Activated T-helper 9 cell treated with anti-CD3 and anti-CD28 coated beads, Interleukin-2, amount 50 U/mL, for 16 hours (primary cell): ENCODE measurements at regions not wholly inside any gene's neighbourhood (a gene's known extent, or its start where the extent isn't known, plus 50 kb on each side); places are given as distances from the start of the nearest gene placed in this dataset.
"Not testable (repeated sequence)": the region's sequence is repeated elsewhere in the genome, so short reads cannot be mapped to it uniquely, and the experiment has no call there.

ENCODE experiments used
- DNase-seq: peaks from one replicate; pipeline ENCODE4 v3.0.0-alpha.2; 2020; ENCODE audit warnings: low read depth

GRCh38 chr14:25436906-25437305, 387.0 kb upstream of the STXBP6 start:
- no peak for DNase-seq

GRCh38 chr14:25436288-25436875, 386.4 kb upstream of the STXBP6 start:
- DNase-seq = no peak

GRCh38 chr14:25431211-25432076, 381.5 kb upstream of the STXBP6 start:
- DNase-seq = no peak

- DNase-seq = no peak
These were observed 380.9 kb upstream of the STXBP6 start for GRCh38 chr14:25430808-25431207.

GRCh38 chr14:25412998-25413397, 363.1 kb upstream of the STXBP6 start:
- no peak for DNase-seq

GRCh38 chr14:25411781-25412757, 362.1 kb upstream of the STXBP6 start:
- no peak for DNase-seq

- DNase-seq = no peak
These were observed 356.9 kb upstream of the STXBP6 start for GRCh38 chr14:25406818-25407217.

GRCh38 chr14:25400607-25401206, 350.8 kb upstream of the STXBP6 start:
- DNase-seq = no peak

GRCh38 chr14:25396128-25396527, 346.2 kb upstream of the STXBP6 start:
- no peak for DNase-seq

GRCh38 chr14:25394791-25395391, 344.9 kb upstream of the STXBP6 start:
- no peak for DNase-seq

GRCh38 chr14:25394356-25394755, 344.4 kb upstream of the STXBP6 start:
- no peak for DNase-seq

GRCh38 chr14:25389948-25390347, 340.0 kb upstream of the STXBP6 start:
- DNase-seq = no peak

- no peak for DNase-seq
These were observed 331.6 kb upstream of the STXBP6 start for GRCh38 chr14:25381498-25381897.

GRCh38 chr14:25375639-25376038, 325.7 kb upstream of the STXBP6 start:
- DNase-seq = no peak

GRCh38 chr14:25371068-25371467, 321.1 kb upstream of the STXBP6 start:
- DNase-seq = no peak

- DNase-seq = not testable (repeated sequence)
These were observed 320.1 kb upstream of the STXBP6 start for GRCh38 chr14:25370057-25370456.

- DNase-seq = no peak
These were observed 308.4 kb upstream of the STXBP6 start for GRCh38 chr14:25358330-25358729.

GRCh38 chr14:25351269-25351668, 301.3 kb upstream of the STXBP6 start:
- no peak for DNase-seq

- no peak for DNase-seq
These were observed 300.9 kb upstream of the STXBP6 start for GRCh38 chr14:25350802-25351201.

- no peak for DNase-seq
These were observed 300.1 kb upstream of the STXBP6 start for GRCh38 chr14:25350021-25350420.

GRCh38 chr14:25349269-25349668, 299.3 kb upstream of the STXBP6 start:
- DNase-seq = no peak

- no peak for DNase-seq
These were observed 290.9 kb upstream of the STXBP6 start for GRCh38 chr14:25340882-25341281.
